Vagina (tissue), 2 donors: ENCODE measurements at regions not wholly inside any gene's neighbourhood (a gene's known extent, or its start where the extent isn't known, plus 50 kb on each side); places are given as distances from the start of the nearest gene placed in this dataset.
A peak's percentile ranks its signal among the peaks of the same experiment; 100 is the strongest.

ENCODE experiments used
- DNase-seq, 2 donors: peaks; one replicate each; pipeline ENCODE4 v3.0.0-alpha.2; 2017; ENCODE audit errors: extremely low spot score in 2 of 2
- H3K27ac ChIP-seq: fragments of 200-600 bp; sonication (generic); one replicate; pipeline ENCODE4 v1.5.1; 2019
- H3K27me3 ChIP-seq: fragments of 200-600 bp; sonication (generic); one replicate; pipeline ENCODE4 v1.5.1; 2019
- H3K36me3 ChIP-seq, 2 donors: fragments of 200-600 bp; sonication (generic); one replicate each; pipeline ENCODE4 v1.5.1; 2017 to 2019
- H3K4me1 ChIP-seq: fragments of 200-600 bp; sonication (generic); one replicate; pipeline ENCODE4 v1.5.1; 2019
- H3K4me3 ChIP-seq, 2 donors: fragments of 200-600 bp; sonication (generic); 1 replicate in 1 of 2; 2 replicates in 1 of 2; pipeline ENCODE4 v1.5.1; 2016 to 2019
- H3K9me3 ChIP-seq: fragments of 200-600 bp; sonication (generic); one replicate; pipeline ENCODE4 v1.5.1; 2019
- CTCF ChIP-seq, 3 experiments: fragments of 450-650 bp in 2 of 3; fragments of 200-600 bp in 1 of 3; sonication (generic) in 1 of 3; IDR thresholded peaks; one replicate each; pipeline ENCODE4 v1.5.1; 2017 to 2019; ENCODE audit warnings: antibody characterized with exemption in 3 of 3, mild to moderate bottlenecking in 2 of 3, moderate library complexity in 2 of 3
- POLR2A ChIP-seq, 2 donors: fragments of 450-650 bp; IDR thresholded peaks; one replicate each; pipeline ENCODE4 v1.6.1; 2017; ENCODE audit warnings: antibody characterized with exemption in 2 of 2, mild to moderate bottlenecking in 2 of 2, moderate library complexity in 2 of 2
- POLR2AphosphoS5 ChIP-seq, 2 donors: sonication (generic); formaldehyde crosslinking; IDR thresholded peaks; one replicate each; pipeline ENCODE4 v1.9.0; 2017; ENCODE audit warnings: antibody characterized with exemption in 2 of 2, mild to moderate bottlenecking in 2 of 2, low read depth in 1 of 2; ENCODE audit not compliant: insufficient read depth in 1 of 2
- intact Hi-C: fragments of 100-400 bp; cut with DNase I; formaldehyde crosslinking; loops from one replicate; pipeline ENCODE4 v1.15.1; 2023

- Histone ChIP-seq H3K27ac (no peak overlapping the region), H3K9me3 (no peaks in the 10 kb centered on the region), H3K4me1 (peaks cover 11% of the 10 kb centered on the region), H3K36me3 (no peaks in the 10 kb centered on the region), H3K4me3 (no peak overlapping the region), H3K27me3 (no peaks in the 10 kb centered on the region)
- no peak for TF ChIP-seq POLR2AphosphoS5 (IDR thresholded peaks at IDR 0.05; ENCODE audit: insufficient read depth in 1 of 2, low read depth in 1 of 2)
- no peak for TF ChIP-seq POLR2A (IDR thresholded peaks at IDR 0.05)
- no peak for TF ChIP-seq CTCF (IDR thresholded peaks at IDR 0.05)
- DNase-seq: no peak
- intact Hi-C loops: no loop called here
Observed at GRCh38 chr16:80085606-80086005, 455.2 kb upstream of the DYNLRB2 start.

- H3K4me1 ChIP-seq: peaks cover 11% of the 10 kb centered on the region
- H3K27me3 ChIP-seq: no peaks in the 10 kb centered on the region
- H3K9me3 ChIP-seq: no peaks in the 10 kb centered on the region
- intact Hi-C loops: no loop called here
- peak in 1 of 2 donors; percentile 90 for DNase-seq
- H3K36me3 ChIP-seq: no peaks in the 10 kb centered on the region
- H3K4me3 ChIP-seq: peak overlapping the region in 1 of 2 donors; percentile 12
- H3K27ac ChIP-seq: no peak overlapping the region
- peak; percentile 47 to 60 (median 48) for TF ChIP-seq CTCF (IDR thresholded peaks at IDR 0.05)
- no peak for TF ChIP-seq POLR2AphosphoS5 (IDR thresholded peaks at IDR 0.05; ENCODE audit: insufficient read depth in 1 of 2, low read depth in 1 of 2)
- TF ChIP-seq POLR2A (IDR thresholded peaks at IDR 0.05): no peak
Observed at GRCh38 chr16:80084614-80085013, 456.2 kb upstream of the DYNLRB2 start.

GRCh38 chr16:80084163-80084562 lies 456.6 kb upstream of the DYNLRB2 start:
- Histone ChIP-seq H3K27me3 (no peaks in the 10 kb centered on the region), H3K4me3 (peak overlapping the region in 1 of 2 donors; percentile 12), H3K36me3 (no peaks in the 10 kb centered on the region), H3K27ac (no peak overlapping the region), H3K9me3 (no peaks in the 10 kb centered on the region), H3K4me1 (peaks cover 11% of the 10 kb centered on the region)
- DNase-seq: no peak
- no peak for TF ChIP-seq POLR2A (IDR thresholded peaks at IDR 0.05)
- TF ChIP-seq CTCF (IDR thresholded peaks at IDR 0.05): no peak
- no peak for TF ChIP-seq POLR2AphosphoS5 (IDR thresholded peaks at IDR 0.05; ENCODE audit: insufficient read depth in 1 of 2, low read depth in 1 of 2)
- intact Hi-C loops: no loop called here

GRCh38 chr16:80082906-80083305 lies 457.9 kb upstream of the DYNLRB2 start:
- H3K9me3 ChIP-seq: no peaks in the 10 kb centered on the region
- no peaks in the 10 kb centered on the region for H3K27me3 ChIP-seq
- DNase-seq: no peak
- H3K4me1 ChIP-seq: peaks cover 11% of the 10 kb centered on the region
- intact Hi-C loops: no loop called here
- no peak overlapping the region for H3K4me3 ChIP-seq
- no peak overlapping the region for H3K27ac ChIP-seq
- H3K36me3 ChIP-seq: no peaks in the 10 kb centered on the region
- no peak for TF ChIP-seq CTCF (IDR thresholded peaks at IDR 0.05)
- no peak for TF ChIP-seq POLR2AphosphoS5 (IDR thresholded peaks at IDR 0.05; ENCODE audit: insufficient read depth in 1 of 2, low read depth in 1 of 2)
- no peak for TF ChIP-seq POLR2A (IDR thresholded peaks at IDR 0.05)

- Histone ChIP-seq H3K27me3 (no peaks in the 10 kb centered on the region), H3K4me1 (peaks cover 11% of the 10 kb centered on the region), H3K4me3 (no peak overlapping the region), H3K9me3 (no peaks in the 10 kb centered on the region), H3K36me3 (no peaks in the 10 kb centered on the region), H3K27ac (no peak overlapping the region)
- DNase-seq: no peak
- no peak for TF ChIP-seq POLR2AphosphoS5 (IDR thresholded peaks at IDR 0.05; ENCODE audit: insufficient read depth in 1 of 2, low read depth in 1 of 2)
- no peak for TF ChIP-seq POLR2A (IDR thresholded peaks at IDR 0.05)
- TF ChIP-seq CTCF (IDR thresholded peaks at IDR 0.05): no peak
- intact Hi-C loops: no loop called here
Observed at GRCh38 chr16:80081846-80082245, 458.9 kb upstream of the DYNLRB2 start.
